NCI-H128 (cell line): ENCODE measurements at regions not wholly inside any gene's neighbourhood (a gene's known extent, or its start where the extent isn't known, plus 50 kb on each side); places are given as distances from the start of the nearest gene placed in this dataset.

Experiments used
- DNase-seq: peaks from one replicate; lab custom pipeline; 2025; ENCODE audit not compliant: unreplicated experiment; lab: John Stamatoyannopoulos, UW

DNA sequence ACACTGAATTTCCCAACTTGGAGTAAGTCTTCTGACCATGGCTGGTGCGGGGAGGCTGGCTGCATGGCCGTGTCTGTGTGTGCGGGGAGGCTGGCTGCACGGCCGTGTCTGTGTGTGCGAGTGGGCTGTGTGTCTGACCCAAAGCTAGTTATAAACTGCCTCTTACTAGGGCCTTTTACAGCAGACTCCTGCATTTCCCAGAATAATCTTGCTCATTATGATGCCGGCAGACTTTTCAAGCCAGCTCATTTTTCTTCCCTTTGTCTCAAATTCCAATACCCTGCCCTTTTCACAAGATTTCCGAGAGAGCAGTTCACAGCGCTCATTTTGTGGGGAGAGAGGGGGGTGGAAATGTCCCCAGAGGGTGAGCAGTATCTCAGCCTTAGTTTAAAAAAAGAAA lies 470.7 kb upstream of the BRINP1 start:
- DNase-seq, result no peak

DNA sequence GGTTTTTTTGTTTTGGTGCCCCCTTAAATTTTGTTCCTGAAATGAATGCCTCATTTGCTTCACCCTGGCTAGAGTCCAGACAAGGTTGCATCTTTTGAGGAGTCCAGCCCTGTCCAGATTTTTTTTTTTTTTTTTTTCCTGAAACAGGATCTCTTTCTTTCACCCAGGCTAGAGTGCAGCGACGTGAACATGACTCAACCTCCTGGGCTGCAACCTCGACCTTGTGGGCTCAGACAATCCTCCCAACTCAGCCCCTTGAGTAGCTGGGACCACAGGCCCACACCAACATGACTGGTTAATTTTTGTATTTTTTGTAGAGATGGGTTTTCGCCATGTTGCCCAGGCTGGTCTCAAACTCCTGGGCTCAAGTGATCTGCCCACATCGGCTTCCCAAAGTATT lies 469.0 kb upstream of the BRINP1 start:
- DNase-seq, result no peak

DNA sequence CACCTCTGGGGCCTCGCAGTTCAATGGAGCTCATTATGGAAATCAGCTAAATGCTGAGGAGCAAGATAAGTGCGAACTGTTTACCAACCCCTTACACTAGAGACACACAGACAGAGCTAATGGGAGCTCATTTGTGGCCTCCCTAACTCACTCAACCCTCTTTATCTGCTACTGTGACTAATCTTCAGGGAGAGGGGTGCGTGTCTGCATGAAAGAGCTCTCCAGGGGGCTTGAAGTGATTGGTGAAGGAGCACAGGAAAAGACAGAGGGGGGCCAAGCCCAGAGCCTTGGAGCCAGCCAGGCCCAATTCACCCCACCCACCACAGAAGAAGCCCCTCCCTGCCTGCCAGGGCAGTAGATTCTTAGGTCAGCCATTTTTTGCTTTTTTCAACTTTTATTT lies 466.8 kb upstream of the BRINP1 start:
- DNase-seq, result no peak

DNA sequence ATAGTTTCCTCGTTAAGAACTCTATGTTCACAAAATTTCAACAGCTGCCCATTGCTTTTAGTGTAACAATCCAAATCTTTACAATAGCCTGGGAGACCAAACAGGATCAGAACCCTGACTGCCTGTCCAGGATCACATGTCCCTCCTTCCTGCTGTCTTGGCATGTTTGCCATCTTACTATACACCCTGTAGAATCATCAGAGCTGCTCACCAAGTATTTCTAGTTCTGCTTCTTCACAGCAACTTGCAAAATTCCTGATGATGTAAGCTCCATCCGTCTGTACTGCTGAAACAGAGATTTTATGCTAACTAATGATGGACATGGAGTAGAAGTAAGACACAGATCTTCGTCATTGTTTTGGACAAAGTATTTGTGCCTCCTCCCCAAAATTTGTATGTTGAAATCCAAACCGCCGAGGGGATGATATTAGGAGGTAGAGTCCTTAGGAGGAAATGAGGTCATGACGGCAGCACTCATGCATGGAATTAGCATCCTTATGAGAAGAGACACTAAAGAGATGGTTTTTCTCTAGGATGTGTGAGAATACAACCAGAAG lies 464.9 kb upstream of the BRINP1 start:
- no peak for DNase-seq

- no peak for DNase-seq
Measured at GRCh38 chr9:119831309-119831708, 462.1 kb upstream of the BRINP1 start.

- DNase-seq, result no peak
Measured at GRCh38 chr9:119829748-119830147, 460.5 kb upstream of the BRINP1 start.

- DNase-seq, result no peak
Measured at GRCh38 chr9:119829186-119829585, 460.0 kb upstream of the BRINP1 start.

- DNase-seq, result no peak
Measured at GRCh38 chr9:119827526-119827925, 458.3 kb upstream of the BRINP1 start.

DNA sequence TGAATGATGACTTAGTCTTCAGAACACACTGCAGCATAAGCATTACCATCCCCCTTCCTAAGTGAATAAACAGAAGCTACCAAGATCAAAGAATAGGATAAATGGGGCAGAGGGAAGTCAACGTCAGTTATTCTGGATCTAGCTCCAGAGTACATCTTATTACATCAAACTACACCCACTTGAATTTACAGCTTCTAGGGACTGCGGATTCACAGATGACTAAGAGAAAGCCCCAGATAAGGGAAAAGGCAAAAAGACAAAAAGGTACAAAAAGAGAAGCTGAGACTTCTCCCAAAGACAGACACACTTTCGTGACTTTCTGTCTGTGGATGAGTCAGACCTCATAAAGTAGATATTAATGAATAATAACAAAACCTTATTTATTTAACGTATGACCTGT lies 457.9 kb upstream of the BRINP1 start:
- DNase-seq, result no peak

- DNase-seq, result no peak
Measured at GRCh38 chr9:119818726-119819435, 449.6 kb upstream of the BRINP1 start.

- DNase-seq, result no peak
Measured at GRCh38 chr9:119810645-119811429, 441.6 kb upstream of the BRINP1 start.

DNA sequence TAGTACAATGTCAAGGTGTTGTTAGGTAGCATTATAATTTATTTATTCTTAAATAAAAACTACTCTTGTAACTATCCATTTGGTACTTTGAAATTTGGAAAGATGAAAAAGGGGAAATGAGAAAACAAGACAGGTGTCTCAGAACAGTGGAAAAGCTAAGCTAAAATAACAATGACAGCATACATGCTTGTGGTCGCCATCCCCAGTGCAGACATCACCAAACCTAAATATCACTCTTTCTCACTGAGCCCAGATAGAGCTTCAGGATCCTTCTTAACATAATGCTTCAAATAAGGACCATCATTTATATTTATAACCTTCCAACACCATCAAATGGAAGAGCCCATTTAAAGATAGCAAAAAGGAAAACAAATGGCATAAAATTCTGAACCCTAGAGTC lies 434.4 kb upstream of the BRINP1 start:
- DNase-seq, result no peak

DNA sequence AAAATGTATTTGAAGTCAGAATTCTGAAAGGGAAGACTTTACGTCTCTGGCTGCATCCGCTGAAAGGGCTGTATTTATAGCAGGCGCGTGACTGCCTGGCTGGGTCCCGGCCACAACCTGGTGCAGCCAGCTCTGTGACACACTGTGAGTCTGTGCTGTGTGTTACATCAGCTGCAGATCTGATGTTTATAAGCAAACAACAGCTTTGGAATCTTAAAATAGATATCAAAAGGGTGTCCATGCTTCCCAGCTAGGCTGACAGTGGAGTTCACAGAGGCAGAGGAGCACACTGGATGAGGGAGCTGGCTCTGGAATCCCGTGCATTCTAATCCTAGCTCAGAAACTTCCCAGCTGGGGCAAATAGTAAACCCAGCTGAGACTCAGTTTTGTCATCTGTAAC lies 433.4 kb upstream of the BRINP1 start:
- DNase-seq, result no peak

GRCh38 chr9:119802133-119802532 lies 432.9 kb upstream of the BRINP1 start:
- no peak for DNase-seq

DNA sequence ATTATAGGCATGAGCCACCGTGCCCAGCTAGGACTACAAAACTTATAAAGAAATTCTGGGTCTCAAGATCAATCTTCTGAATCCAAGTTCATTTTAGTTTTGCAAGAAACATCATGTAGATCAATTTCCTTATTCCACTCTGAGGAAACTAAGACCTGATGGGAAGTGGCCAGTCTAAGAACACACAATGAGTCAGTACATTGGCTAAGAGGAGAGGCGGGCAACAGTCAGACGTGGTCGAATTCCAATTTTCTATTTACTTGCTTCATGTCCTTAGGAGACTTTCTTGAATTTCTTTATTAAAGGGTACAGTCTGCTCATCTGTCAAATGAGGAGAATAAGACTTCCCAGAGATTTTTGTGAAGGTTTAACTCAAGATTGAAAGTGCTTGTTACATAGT lies 432.1 kb upstream of the BRINP1 start:
- DNase-seq, result no peak

- DNase-seq, result no peak
Measured at GRCh38 chr9:119795395-119795794, 426.2 kb upstream of the BRINP1 start.

DNA sequence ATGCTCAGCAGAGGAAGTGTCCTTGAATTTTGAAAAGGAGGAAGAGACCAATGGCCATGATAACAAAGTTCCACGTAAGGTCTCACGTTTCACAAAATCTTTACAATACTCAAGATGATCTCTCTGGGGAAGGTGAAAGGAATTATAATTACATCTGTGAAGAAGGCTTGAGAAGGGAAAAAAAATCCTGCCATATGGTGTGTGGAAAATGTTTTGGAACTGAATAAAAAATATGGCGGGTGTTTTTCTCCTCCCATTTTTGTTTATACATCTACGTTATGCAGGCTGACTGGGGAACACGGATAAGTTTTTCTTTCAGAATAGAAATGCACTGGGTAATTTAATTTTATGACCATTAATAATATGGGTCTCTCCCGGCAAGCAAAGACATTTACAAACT lies 425.6 kb upstream of the BRINP1 start:
- no peak for DNase-seq

GRCh38 chr9:119793218-119793617 lies 424.0 kb upstream of the BRINP1 start:
- DNase-seq, result no peak

DNA sequence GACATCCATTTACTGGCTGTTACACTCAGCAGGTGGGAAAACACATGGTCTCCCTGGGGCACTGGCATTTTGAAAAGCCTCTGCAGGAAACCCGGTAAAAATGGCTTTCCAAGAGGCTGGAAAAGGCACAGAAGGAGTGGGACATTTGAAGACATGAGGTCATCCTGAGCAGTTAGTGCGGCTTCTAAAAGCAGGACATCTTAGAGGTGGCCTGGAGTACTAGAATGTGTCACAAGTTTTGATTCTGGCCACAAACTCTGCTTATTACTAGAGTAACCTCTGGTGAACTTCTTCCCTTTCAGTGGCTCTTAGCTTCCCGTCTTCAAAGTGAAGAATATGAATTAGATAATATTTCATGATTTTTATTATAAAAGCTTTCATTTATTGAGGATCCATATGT lies 423.0 kb upstream of the BRINP1 start:
- no peak for DNase-seq

DNA sequence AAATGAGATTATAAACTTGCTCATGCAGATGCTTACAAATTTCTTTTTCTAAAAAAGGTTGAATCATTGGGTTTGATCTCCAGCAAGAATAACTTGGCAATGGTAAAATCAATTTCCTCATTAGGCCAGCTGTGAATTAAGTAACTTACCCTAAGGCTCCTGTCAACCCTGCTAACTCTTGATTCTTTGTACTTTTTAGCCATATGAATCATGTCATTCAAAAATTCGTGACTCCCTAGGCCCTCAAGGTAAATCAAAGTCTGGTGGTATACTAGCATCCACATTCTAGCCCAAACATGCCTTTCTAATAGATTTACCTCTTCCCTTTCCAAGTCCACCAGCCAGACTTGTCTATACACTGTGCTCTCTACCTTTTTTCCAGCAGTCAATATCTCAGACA lies 420.8 kb upstream of the BRINP1 start:
- DNase-seq, result no peak

- DNase-seq, result no peak
Measured at GRCh38 chr9:119788921-119789320, 419.7 kb upstream of the BRINP1 start.

DNA sequence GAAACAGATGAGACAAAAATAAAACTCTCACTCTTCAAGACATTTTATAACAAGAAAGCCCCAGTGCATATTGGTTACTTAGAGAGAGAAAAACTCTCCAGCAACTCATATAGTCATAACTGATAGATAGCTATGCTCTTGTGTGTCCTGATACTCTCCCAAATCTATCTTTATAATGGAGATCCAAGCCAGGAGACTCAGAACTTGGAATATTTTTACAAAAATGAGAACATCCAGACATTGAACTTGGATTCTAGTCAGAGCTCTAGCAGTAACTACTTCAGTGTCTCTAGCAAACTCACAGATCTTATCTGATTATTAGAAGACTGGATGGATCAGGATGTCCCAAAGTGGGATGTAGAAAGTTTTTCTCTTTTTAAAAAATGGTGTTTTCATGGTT lies 412.7 kb upstream of the BRINP1 start:
- no peak for DNase-seq
